Activated B cell treated with CpG ODN at 0.5 μM for 24 hours (primary cell): ENCODE measurements at regions not wholly inside any gene's neighbourhood (a gene's known extent, or its start where the extent isn't known, plus 50 kb on each side); places are given as distances from the start of the nearest gene placed in this dataset.
"Not testable (repeated sequence)": the region's sequence is repeated elsewhere in the genome, so short reads cannot be mapped to it uniquely, and the experiment has no call there.

Experiments
- ATAC-seq: fragments of 200-7000 bp; cut with Tn5 transposase; one replicate; pipeline ENCODE4 v1.10.0; 2021; ENCODE audit warnings: low read depth, mild to moderate bottlenecking, moderate library complexity
- CTCF ChIA-PET: fragments of 350-600 bp; sonication (Branson Sonifier 250); formaldehyde crosslinking; loops from one replicate; lab custom pipeline; 2021; ENCODE audit warnings: antibody characterized with exemption; lab: Charles Lee
- POLR2A ChIA-PET: fragments of 350-600 bp; sonication (Branson Sonifier 250); formaldehyde crosslinking; loops from one replicate; lab custom pipeline; 2021; ENCODE audit warnings: antibody characterized with exemption; lab: Charles Lee
- DNase-seq: peaks from one replicate; pipeline ENCODE4 v3.0.0; 2022
- H3K27ac Mint-ChIP-seq: one replicate; pipeline ENCODE4 v1.8.0; 2020; ENCODE audit warnings: mixed read lengths
- H3K27me3 Mint-ChIP-seq: one replicate; pipeline ENCODE4 v1.8.0; 2021; ENCODE audit warnings: mixed read lengths
- H3K36me3 Mint-ChIP-seq: one replicate; pipeline ENCODE4 v1.8.0; 2021; ENCODE audit warnings: low read depth, mixed read lengths
- H3K4me1 Mint-ChIP-seq: one replicate; pipeline ENCODE4 v1.8.0; 2021; ENCODE audit warnings: mixed read lengths
- H3K4me3 Mint-ChIP-seq: one replicate; pipeline ENCODE4 v1.8.0; 2020; ENCODE audit warnings: mild to moderate bottlenecking, mixed read lengths
- H3K9me3 Mint-ChIP-seq: one replicate; pipeline ENCODE4 v1.8.0; 2020; ENCODE audit warnings: mixed read lengths
- intact Hi-C: fragments of 100-400 bp; cut with micrococcal nuclease; formaldehyde crosslinking; loops from one replicate; pipeline ENCODE4 v1.15.1; 2024
- TF ChIP-seq, protein P1 (sequence below): fragments of 200-600 bp; IDR thresholded peaks from one replicate; pipeline ENCODE4 v1.8.0; 2022; ENCODE audit warnings: antibody characterized with exemption, mild to moderate bottlenecking

- DNase-seq (no peak), ATAC-seq (no peak)
- Mint-ChIP-seq H3K27me3 (peaks cover 14% of the 10 kb centered on the region), H3K36me3 (no peaks in the 10 kb centered on the region), H3K27ac (no peak overlapping the region), H3K4me1 (no peaks in the 10 kb centered on the region), H3K9me3 (no peaks in the 10 kb centered on the region), H3K4me3 (no peak overlapping the region)
- intact Hi-C loops, result no loop called here
- ChIA-PET POLR2A (interaction anchor here (0.7 kb wide), 1 partner anchor 802 kb away, joined by 6 read pairs; no protein-coding TSS in a partner anchor), CTCF (no interaction called here)
- TF ChIP-seq, protein P1, sequence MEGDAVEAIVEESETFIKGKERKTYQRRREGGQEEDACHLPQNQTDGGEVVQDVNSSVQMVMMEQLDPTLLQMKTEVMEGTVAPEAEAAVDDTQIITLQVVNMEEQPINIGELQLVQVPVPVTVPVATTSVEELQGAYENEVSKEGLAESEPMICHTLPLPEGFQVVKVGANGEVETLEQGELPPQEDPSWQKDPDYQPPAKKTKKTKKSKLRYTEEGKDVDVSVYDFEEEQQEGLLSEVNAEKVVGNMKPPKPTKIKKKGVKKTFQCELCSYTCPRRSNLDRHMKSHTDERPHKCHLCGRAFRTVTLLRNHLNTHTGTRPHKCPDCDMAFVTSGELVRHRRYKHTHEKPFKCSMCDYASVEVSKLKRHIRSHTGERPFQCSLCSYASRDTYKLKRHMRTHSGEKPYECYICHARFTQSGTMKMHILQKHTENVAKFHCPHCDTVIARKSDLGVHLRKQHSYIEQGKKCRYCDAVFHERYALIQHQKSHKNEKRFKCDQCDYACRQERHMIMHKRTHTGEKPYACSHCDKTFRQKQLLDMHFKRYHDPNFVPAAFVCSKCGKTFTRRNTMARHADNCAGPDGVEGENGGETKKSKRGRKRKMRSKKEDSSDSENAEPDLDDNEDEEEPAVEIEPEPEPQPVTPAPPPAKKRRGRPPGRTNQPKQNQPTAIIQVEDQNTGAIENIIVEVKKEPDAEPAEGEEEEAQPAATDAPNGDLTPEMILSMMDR, result no peak
Measured at GRCh38 chr6:16932920-16933319, 168.9 kb upstream of the STMND1 start.

GRCh38 chr6:16931079-16931478 is 169.8 kb upstream of the ATXN1 start:
- CTCF ChIA-PET, H3K4me3 Mint-ChIP-seq, DNase-seq, H3K4me1 Mint-ChIP-seq, ATAC-seq, POLR2A ChIA-PET, intact Hi-C loops, H3K27ac Mint-ChIP-seq, H3K9me3 Mint-ChIP-seq, H3K36me3 Mint-ChIP-seq: not testable (repeated sequence)
- H3K27me3 Mint-ChIP-seq, result peaks cover 12% of the 10 kb centered on the region

GRCh38 chr6:16930432-16930831 is 169.2 kb upstream of the ATXN1 start:
- ChIA-PET CTCF (no interaction called here), POLR2A (no interaction called here)
- Mint-ChIP-seq H3K27me3 (peaks cover 7% of the 10 kb centered on the region), H3K4me1 (no peaks in the 10 kb centered on the region), H3K27ac (no peak overlapping the region), H3K9me3 (no peaks in the 10 kb centered on the region), H3K36me3 (no peaks in the 10 kb centered on the region), H3K4me3 (no peak overlapping the region)
- ATAC-seq (no peak), DNase-seq (no peak)
- intact Hi-C loops, result no loop called here
- TF ChIP-seq, protein P1, result no peak

DNA sequence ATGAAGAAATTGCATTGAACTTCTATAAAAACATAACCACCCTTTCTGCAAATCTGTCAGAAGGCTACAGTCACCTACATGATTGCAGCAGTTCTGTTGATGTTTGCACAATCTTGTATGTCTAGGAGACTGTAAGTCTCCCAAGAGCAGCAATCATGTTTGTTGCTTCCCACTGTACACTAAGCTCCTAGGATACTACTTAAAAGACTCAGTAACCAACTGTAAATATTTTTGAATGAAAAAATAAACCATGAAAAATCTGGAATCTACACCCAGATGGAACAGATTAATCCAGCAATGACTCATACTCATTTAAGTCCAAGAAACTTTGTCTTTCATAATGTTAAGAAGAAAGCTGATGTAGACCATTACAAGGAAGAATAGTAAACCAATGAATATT is 168.5 kb upstream of the ATXN1 start:
- H3K27me3 Mint-ChIP-seq, result peaks cover 4% of the 10 kb centered on the region
- no peak overlapping the region for H3K4me3 Mint-ChIP-seq
- ChIA-PET CTCF (no interaction called here), POLR2A (no interaction called here)
- intact Hi-C loops, result no loop called here
- no peak overlapping the region for H3K27ac Mint-ChIP-seq
- ATAC-seq (no peak), DNase-seq (no peak)
- no peaks in the 10 kb centered on the region for H3K9me3 Mint-ChIP-seq
- TF ChIP-seq, protein P1, result no peak
- no peaks in the 10 kb centered on the region for H3K4me1 Mint-ChIP-seq
- no peaks in the 10 kb centered on the region for H3K36me3 Mint-ChIP-seq

- POLR2A ChIA-PET, result no interaction called here
- ATAC-seq, result no peak
- H3K27ac Mint-ChIP-seq, result no peak overlapping the region
- no peak overlapping the region for H3K4me3 Mint-ChIP-seq
- no peaks in the 10 kb centered on the region for H3K9me3 Mint-ChIP-seq
- CTCF ChIA-PET, result no interaction called here
- TF ChIP-seq, protein P1, result no peak
- no peaks in the 10 kb centered on the region for H3K36me3 Mint-ChIP-seq
- H3K4me1 Mint-ChIP-seq, result no peaks in the 10 kb centered on the region
- no peak for DNase-seq
- peaks cover 2% of the 10 kb centered on the region for H3K27me3 Mint-ChIP-seq
- intact Hi-C loops, result no loop called here
Measured at GRCh38 chr6:16928387-16928786, 167.1 kb upstream of the ATXN1 start.

- TF ChIP-seq, protein P1, result no peak
- POLR2A ChIA-PET, result no interaction called here
- DNase-seq (no peak), ATAC-seq (no peak)
- H3K36me3 Mint-ChIP-seq, result no peaks in the 10 kb centered on the region
- H3K4me1 Mint-ChIP-seq, result no peaks in the 10 kb centered on the region
- intact Hi-C loops, result no loop called here
- H3K27me3 Mint-ChIP-seq, result peaks cover 3% of the 10 kb centered on the region
- H3K9me3 Mint-ChIP-seq, result no peaks in the 10 kb centered on the region
- no peak overlapping the region for H3K27ac Mint-ChIP-seq
- H3K4me3 Mint-ChIP-seq, result no peak overlapping the region
- CTCF ChIA-PET, result no interaction called here
Measured at GRCh38 chr6:16927205-16927604, 165.9 kb upstream of the ATXN1 start.
